ENCODE measurements at regions not wholly inside any gene's neighbourhood (a gene's known extent, or its start where the extent isn't known, plus 50 kb on each side); places are given as distances from the start of the nearest gene placed in this dataset.

DNA sequence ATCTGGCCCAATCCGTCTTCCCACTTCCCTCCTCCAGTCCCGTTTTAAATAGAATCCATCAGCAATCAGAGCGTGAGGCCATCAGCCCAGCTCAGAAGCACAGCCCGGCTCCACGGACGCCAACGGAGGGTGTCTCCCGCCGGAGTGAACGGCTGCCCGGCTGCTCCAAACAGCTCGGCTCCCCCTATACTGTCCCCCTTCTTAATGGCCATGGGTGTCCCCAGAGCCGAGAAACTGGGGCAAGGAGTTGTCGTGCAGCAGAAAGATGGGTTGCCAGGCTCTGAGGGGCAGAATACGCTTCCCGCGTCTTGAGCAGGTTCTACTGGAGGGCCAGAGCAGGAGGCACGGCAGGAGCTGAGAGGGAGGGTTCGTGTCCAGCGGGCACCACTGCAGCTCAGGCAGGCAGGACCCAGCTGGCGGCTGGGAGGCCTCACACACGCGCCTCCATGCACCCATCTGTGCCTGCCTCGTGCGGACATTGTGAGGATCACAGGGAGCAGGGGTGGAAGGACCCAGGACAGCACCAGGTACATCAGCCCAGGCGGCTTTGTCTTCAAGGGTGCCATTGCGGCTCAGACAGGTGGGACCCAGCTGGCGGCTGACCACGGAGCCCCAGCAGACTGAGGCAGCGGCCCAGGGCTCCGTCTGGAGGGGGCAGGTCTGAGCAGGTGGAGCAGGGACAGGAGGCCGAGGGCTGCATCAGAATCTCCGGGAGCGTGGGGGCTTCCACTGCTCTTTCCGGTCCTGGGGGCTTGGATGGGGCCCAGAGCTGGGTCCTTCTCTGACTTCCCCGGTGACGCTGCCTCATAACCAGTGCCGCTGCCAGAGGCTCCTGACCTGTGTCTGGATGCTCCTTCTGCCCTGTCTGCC lies 882.7 kb downstream of the BRD1 start:
- WGBS, 3 donors, result 40 to 60% (median 44%) methylated on average over 35 to 38 of the region's 38 CpGs
- ATAC-seq (no peak), DNase-seq (no peak)
- TF ChIP-seq, protein P1, sequence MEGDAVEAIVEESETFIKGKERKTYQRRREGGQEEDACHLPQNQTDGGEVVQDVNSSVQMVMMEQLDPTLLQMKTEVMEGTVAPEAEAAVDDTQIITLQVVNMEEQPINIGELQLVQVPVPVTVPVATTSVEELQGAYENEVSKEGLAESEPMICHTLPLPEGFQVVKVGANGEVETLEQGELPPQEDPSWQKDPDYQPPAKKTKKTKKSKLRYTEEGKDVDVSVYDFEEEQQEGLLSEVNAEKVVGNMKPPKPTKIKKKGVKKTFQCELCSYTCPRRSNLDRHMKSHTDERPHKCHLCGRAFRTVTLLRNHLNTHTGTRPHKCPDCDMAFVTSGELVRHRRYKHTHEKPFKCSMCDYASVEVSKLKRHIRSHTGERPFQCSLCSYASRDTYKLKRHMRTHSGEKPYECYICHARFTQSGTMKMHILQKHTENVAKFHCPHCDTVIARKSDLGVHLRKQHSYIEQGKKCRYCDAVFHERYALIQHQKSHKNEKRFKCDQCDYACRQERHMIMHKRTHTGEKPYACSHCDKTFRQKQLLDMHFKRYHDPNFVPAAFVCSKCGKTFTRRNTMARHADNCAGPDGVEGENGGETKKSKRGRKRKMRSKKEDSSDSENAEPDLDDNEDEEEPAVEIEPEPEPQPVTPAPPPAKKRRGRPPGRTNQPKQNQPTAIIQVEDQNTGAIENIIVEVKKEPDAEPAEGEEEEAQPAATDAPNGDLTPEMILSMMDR (IDR thresholded peaks at IDR 0.05), result no peak
- Histone ChIP-seq H3K27me3 (ENCODE audit: insufficient read depth in 3 of 3, low read length in 2 of 3) (peaks cover 0 to 3% (median 0%) of the 10 kb centered on the region in 3 donors), H3K27ac (no peak overlapping the region), H3K4me1 (no peaks in the 10 kb centered on the region), H3K36me3 (ENCODE audit: insufficient read depth in 1 of 2, low read depth in 1 of 2) (no peaks in the 10 kb centered on the region), H3K4me3 (no peak overlapping the region), H3K9me3 (no peaks in the 10 kb centered on the region)
- intact Hi-C loops (cut with DNase I), result no loop called here

DNA sequence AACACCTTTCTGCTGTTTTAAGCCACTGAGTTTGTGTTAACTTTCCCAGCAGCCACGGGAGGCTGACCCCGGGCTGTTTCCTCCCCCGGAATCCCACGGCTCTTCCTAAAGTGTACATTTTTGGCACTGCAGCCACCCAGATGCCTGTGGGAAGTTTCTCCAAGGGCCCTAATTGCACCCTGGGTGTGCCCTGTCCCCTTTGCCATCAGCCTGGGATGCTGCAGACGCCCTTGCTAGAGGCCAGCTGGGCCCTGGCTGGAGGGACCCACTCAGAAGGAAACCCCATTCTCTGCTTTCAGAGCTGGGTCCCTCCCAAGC lies 883.3 kb downstream of the BRD1 start:
- TF ChIP-seq, protein P1 (IDR thresholded peaks at IDR 0.05), result no peak
- no peak for ATAC-seq
- no peak overlapping the region for H3K4me3 ChIP-seq
- no peaks in the 10 kb centered on the region for H3K36me3 ChIP-seq (ENCODE audit: insufficient read depth in 1 of 2, low read depth in 1 of 2)
- 19 to 41% (median 24%) methylated on average over 4 to 5 of the region's 5 CpGs for WGBS, 3 donors
- no peaks in the 10 kb centered on the region for H3K4me1 ChIP-seq
- intact Hi-C loops (cut with DNase I), result no loop called here
- DNase-seq, result no peak
- no peaks in the 10 kb centered on the region for H3K27me3 ChIP-seq (ENCODE audit: insufficient read depth in 3 of 3, low read length in 2 of 3)
- H3K27ac ChIP-seq, result no peak overlapping the region
- no peaks in the 10 kb centered on the region for H3K9me3 ChIP-seq

DNA sequence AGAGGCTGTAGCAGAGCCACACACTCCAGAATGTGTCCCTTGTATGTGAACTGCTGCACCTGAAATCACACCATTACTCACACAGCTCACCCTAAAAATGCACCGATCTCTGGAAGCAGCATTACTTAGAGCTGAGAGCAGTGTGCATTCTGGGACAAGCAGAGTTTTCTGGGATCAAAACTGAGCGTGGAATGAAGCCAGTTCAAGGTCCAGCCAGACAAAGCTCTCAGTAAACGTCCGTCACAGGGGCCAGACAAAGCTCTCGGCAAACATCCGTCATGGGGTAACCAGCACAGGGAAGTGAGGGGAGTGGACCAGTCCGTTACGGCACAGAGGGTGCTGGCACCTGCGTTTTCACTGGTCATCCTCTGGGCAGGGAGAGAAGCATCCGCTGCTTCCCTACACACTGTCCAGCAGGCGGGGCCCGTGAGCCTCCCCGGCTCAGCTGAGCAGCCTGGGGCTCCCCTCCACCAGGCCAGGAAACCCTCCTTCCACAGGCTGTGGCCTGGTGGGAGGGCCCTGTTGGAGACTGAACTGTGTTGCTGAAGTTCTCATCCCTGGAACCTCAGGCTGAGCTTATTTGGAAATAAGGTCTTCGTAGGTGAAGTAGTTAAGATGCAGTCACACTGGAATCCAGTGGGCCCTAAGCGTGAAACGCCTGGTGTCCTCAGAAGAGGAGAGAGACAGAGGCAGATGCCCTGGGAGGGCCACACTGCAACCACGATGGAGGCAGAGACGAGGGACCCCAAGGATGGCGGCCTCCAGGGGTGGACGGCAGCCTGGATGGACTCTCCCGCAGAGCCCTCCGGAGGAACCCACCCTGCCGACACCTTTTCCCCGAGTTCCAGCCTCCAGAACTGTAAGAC lies 883.9 kb downstream of the BRD1 start:
- TF ChIP-seq, protein P1 (IDR thresholded peaks at IDR 0.05), result peak; percentile 15
- 42 to 53% (median 50%) methylated on average over 24 of the region's 24 CpGs for WGBS, 3 donors
- no peak overlapping the region for H3K27ac ChIP-seq
- H3K4me3 ChIP-seq, result no peak overlapping the region
- no peaks in the 10 kb centered on the region for H3K27me3 ChIP-seq (ENCODE audit: insufficient read depth in 3 of 3, low read length in 2 of 3)
- H3K36me3 ChIP-seq (ENCODE audit: insufficient read depth in 1 of 2, low read depth in 1 of 2), result no peaks in the 10 kb centered on the region
- intact Hi-C loops (cut with DNase I), result no loop called here
- DNase-seq (no peak), ATAC-seq (no peak)
- H3K4me1 ChIP-seq, result no peaks in the 10 kb centered on the region
- no peaks in the 10 kb centered on the region for H3K9me3 ChIP-seq

DNA sequence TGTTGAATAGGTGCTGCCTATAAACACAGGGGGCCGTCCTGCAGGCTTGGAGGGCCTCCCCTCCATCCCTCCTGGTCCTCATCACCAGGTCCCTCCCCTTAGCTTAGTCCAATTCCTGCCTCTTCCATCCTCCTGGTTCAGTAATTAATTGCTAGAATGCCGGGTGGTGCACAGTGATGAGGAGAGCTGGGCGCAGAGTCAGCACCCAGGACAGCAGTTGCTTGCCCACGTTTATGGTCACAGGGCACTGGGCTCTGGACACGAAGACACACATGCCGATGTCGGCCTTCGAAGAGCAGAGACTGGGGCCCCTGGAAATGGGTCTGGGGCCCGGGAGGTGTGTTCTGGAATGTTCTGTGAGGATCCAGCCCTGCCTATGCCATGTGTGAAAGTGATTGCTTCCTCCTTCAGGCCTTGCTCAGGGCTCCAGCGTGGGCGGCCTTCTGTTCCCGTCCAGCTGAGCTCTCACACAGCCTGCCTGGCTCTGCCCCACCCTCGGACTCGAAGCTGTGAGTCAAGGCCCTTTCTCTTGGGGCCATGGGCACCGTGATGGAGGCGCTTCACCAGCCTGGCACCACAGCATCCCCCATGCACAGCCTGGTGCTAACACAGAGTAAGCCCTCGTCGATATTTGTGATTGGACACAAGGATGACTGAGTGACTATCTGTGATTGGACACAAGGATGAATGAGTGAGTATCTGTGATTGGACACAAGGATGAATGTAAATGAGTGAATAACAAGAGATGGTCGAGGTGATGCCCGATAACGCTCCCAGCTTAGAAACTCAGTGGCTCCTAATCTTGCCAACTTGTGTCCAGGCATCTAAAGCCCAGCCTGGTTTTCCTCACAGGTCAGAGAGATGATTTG lies 884.7 kb downstream of the BRD1 start:
- TF ChIP-seq, protein P1 (IDR thresholded peaks at IDR 0.05), result no peak
- Histone ChIP-seq H3K27me3 (ENCODE audit: insufficient read depth in 3 of 3, low read length in 2 of 3) (peaks cover 0 to 6% (median 0%) of the 10 kb centered on the region in 3 donors), H3K36me3 (ENCODE audit: insufficient read depth in 1 of 2, low read depth in 1 of 2) (no peaks in the 10 kb centered on the region), H3K4me3 (no peak overlapping the region), H3K9me3 (no peaks in the 10 kb centered on the region), H3K4me1 (no peaks in the 10 kb centered on the region), H3K27ac (no peak overlapping the region)
- ATAC-seq, result no peak
- WGBS, 3 donors, result 62 to 73% (median 64%) methylated on average over 21 of the region's 21 CpGs
- intact Hi-C loops (cut with DNase I), result no loop called here
- no peak for DNase-seq

Measured in psoas muscle (tissue), 7 donors.